ENCODE measurements at regions not wholly inside any gene's neighbourhood (a gene's known extent, or its start where the extent isn't known, plus 50 kb on each side); places are given as distances from the start of the nearest gene placed in this dataset.

DNA sequence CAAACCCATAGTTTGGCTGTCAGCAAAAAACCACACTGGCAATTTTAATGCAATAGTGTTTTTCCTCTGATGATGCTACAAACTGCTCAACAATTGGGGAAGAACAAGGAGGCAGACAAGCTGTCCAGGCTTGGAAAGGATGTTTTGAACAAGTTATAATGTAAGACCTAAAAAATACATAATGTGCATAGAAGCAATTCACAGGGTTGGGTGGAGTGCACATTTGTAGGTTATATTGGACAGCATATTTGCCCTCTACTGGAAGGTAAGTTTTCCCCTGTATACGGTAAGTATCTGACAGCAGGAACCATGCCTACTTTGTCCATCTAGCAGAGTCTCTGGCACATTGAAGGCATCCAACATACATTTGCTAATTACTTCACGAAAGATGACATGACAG is 114.3 kb upstream of the PUM3 start:
- POLR2A ChIA-PET: no interaction called here
- H3K27ac Mint-ChIP-seq: no peak overlapping the region
- no peaks in the 10 kb centered on the region for H3K9me3 Mint-ChIP-seq
- TF ChIP-seq, protein P1, sequence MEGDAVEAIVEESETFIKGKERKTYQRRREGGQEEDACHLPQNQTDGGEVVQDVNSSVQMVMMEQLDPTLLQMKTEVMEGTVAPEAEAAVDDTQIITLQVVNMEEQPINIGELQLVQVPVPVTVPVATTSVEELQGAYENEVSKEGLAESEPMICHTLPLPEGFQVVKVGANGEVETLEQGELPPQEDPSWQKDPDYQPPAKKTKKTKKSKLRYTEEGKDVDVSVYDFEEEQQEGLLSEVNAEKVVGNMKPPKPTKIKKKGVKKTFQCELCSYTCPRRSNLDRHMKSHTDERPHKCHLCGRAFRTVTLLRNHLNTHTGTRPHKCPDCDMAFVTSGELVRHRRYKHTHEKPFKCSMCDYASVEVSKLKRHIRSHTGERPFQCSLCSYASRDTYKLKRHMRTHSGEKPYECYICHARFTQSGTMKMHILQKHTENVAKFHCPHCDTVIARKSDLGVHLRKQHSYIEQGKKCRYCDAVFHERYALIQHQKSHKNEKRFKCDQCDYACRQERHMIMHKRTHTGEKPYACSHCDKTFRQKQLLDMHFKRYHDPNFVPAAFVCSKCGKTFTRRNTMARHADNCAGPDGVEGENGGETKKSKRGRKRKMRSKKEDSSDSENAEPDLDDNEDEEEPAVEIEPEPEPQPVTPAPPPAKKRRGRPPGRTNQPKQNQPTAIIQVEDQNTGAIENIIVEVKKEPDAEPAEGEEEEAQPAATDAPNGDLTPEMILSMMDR (IDR thresholded peaks at IDR 0.05): no peak
- intact Hi-C loops (cut with micrococcal nuclease): no loop called here
- no peaks in the 10 kb centered on the region for H3K4me1 Mint-ChIP-seq
- no peak overlapping the region for H3K4me3 Mint-ChIP-seq
- H3K36me3 Mint-ChIP-seq (ENCODE audit: low read depth): no peaks in the 10 kb centered on the region
- H3K27me3 Mint-ChIP-seq: peaks cover 3% of the 10 kb centered on the region
- ATAC-seq (ENCODE audit: low read depth) (no peak), DNase-seq (no peak)
- CTCF ChIA-PET: no interaction called here

DNA sequence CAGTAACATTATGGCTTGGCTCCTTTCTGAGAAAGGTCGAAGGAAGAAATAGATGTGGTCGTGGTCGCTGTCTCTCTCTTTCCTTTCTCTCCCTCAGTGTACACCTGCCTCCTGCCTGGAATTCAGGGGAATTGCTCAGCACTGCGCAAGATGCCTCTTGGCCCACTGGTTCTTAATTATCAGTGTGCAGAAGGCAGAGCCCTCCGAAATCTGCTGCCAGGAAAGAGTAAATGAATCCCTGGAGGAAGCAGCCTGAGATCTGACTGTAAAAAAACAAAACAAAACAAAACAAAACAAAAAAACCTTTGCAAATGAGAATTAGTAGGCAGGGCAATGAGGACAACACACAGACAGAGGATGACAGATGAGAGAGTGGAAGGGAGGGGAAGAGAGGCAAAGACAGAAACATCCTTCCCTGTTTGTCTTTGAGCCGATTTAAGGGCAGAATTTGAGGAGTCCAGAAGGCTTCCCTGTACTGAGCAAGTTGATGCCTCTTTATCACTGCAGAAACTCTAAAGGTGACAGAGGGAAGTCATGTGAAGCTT is 113.8 kb upstream of the PUM3 start:
- no peaks in the 10 kb centered on the region for H3K9me3 Mint-ChIP-seq
- CTCF ChIA-PET: no interaction called here
- intact Hi-C loops (cut with micrococcal nuclease): no loop called here

DNA sequence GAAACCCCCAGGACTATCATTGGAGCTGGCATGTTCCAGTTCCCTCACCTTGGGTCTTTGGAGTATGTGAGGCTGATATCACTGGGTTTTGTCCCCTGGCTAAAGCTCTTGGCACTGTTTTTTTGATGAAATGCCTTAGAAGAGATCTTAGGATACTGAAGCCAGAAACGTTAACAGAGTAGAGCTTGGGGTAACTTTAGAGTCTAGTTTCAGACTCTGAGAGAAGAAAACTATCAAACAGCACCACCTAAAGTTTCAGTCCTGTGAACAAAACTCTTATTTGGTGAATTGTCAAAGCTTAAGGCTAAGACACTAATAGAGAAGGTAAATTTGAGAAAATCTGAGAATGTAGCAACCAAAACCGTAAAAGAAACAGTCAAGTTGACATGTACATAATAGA is 111.7 kb upstream of the PUM3 start:
- ATAC-seq (ENCODE audit: low read depth) (no peak), DNase-seq (no peak)
- Mint-ChIP-seq H3K4me3 (no peak overlapping the region), H3K27me3 (no peaks in the 10 kb centered on the region), H3K4me1 (no peaks in the 10 kb centered on the region), H3K9me3 (no peaks in the 10 kb centered on the region), H3K36me3 (ENCODE audit: low read depth) (no peaks in the 10 kb centered on the region), H3K27ac (no peak overlapping the region)
- TF ChIP-seq, protein P1 (IDR thresholded peaks at IDR 0.05): no peak
- CTCF ChIA-PET: no interaction called here
- intact Hi-C loops (cut with micrococcal nuclease): no loop called here
- POLR2A ChIA-PET: no interaction called here

More for the DNA sequence above, 113.8 kb upstream of the PUM3 start:
- no peak overlapping the region for H3K27ac Mint-ChIP-seq
- POLR2A ChIA-PET: no interaction called here
- H3K27me3 Mint-ChIP-seq: no peaks in the 10 kb centered on the region
- H3K4me3 Mint-ChIP-seq: no peak overlapping the region
- no peaks in the 10 kb centered on the region for H3K4me1 Mint-ChIP-seq
- TF ChIP-seq, protein P1 (IDR thresholded peaks at IDR 0.05): no peak
- no peaks in the 10 kb centered on the region for H3K36me3 Mint-ChIP-seq (ENCODE audit: low read depth)
- ATAC-seq (ENCODE audit: low read depth) (no peak), DNase-seq (no peak)

DNA sequence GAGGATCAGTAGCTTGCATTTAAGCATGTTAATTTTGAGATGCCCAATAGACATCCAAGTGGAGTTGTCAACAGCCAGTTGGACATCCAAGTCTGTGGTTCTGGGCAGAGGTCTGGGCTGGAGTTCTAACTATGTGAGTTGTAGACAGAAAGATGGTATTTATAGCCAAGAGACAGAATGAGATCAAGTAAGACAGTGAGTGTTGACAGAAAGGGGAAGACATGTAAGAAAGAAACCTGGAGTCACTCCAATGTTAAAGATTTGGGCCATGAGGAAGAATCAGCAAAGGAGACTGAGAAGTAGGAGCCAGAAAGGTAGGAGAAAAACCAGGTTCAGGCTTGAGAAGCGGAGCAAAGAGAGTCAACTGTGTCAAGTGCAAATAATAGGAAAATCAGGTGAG is 95.5 kb upstream of the PUM3 start:
- DNase-seq: no peak
- POLR2A ChIA-PET: no interaction called here
- Mint-ChIP-seq H3K36me3 (ENCODE audit: low read depth) (no peaks in the 10 kb centered on the region), H3K4me3 (no peak overlapping the region), H3K27me3 (no peaks in the 10 kb centered on the region), H3K9me3 (no peaks in the 10 kb centered on the region), H3K4me1 (no peaks in the 10 kb centered on the region), H3K27ac (no peak overlapping the region)
- CTCF ChIA-PET: no interaction called here
- TF ChIP-seq, protein P1 (IDR thresholded peaks at IDR 0.05): no peak
- intact Hi-C loops (cut with micrococcal nuclease): no loop called here
- ATAC-seq (ENCODE audit: low read depth): no peak

DNA sequence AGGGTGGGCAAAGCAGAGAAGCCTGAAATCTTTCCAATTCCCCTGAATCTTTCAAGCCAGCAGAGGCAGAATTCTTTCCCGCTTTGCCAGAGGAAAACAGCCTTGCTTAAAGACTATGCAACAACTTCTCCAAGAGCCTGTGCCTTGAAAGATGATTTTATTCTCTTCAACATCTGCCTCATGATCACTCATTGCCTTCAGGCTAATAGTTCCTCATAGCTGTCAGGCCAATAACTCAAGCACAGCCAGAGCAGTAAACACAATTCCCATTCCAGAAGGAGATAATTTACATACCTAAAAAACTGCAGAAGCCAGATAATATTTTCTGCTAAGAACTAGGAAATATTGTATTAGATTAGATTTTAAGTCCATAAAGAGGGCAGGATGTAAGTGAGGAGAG is 92.3 kb upstream of the PUM3 start:
- DNase-seq: no peak
- H3K27me3 Mint-ChIP-seq: no peaks in the 10 kb centered on the region
- TF ChIP-seq, protein P1 (IDR thresholded peaks at IDR 0.05): no peak
- CTCF ChIA-PET: no interaction called here
- H3K9me3 Mint-ChIP-seq: no peaks in the 10 kb centered on the region
- H3K36me3 Mint-ChIP-seq (ENCODE audit: low read depth): no peaks in the 10 kb centered on the region
- no peaks in the 10 kb centered on the region for H3K4me1 Mint-ChIP-seq
- no peak overlapping the region for H3K4me3 Mint-ChIP-seq
- POLR2A ChIA-PET: no interaction called here
- no peak for ATAC-seq (ENCODE audit: low read depth)
- intact Hi-C loops (cut with micrococcal nuclease): no loop called here
- no peak overlapping the region for H3K27ac Mint-ChIP-seq
